Endothelial cell of umbilical vein (primary cell): ENCODE measurements at regions not wholly inside any gene's neighbourhood (a gene's known extent, or its start where the extent isn't known, plus 50 kb on each side); places are given as distances from the start of the nearest gene placed in this dataset.

Experiments used
- BruUV-seq: library from RNA; stranded (reverse); fragments of 400-500 nt; replicated peaks from 2 replicates; lab custom pipeline; 2021; lab: Mats Ljungman, UMichigan
- CTCF ChIA-PET: fragments of 300-600, 350-600 bp; sonication (Branson Sonifier 250); formaldehyde crosslinking; loops from one replicate; lab custom pipeline; 2021; ENCODE audit warnings: antibody characterized with exemption, inconsistent platforms; lab: Charles Lee
- POLR2A ChIA-PET: fragments of 300-600, 350-600 bp; sonication (Branson Sonifier 250); formaldehyde crosslinking; loops from one replicate; lab custom pipeline; 2021; ENCODE audit warnings: antibody characterized with exemption, inconsistent platforms; lab: Charles Lee
- DNase-seq: peaks from one replicate; pipeline ENCODE4 v3.0.0-alpha.2; 2011; ENCODE audit warnings: low read depth, low spot score
- FAIRE-seq: peaks from 2 replicates; lab custom pipeline; 2011; peaks lifted over from hg19 to GRCh38; lab: Jason Lieb, UNC
- H2AFZ ChIP-seq: 2 replicates; pipeline ENCODE4 v1.6.0; 2012; ENCODE audit warnings: low read depth, low read length, control low read depth, inconsistent platforms
- H3K27ac ChIP-seq: 2 replicates; pipeline ENCODE4 v1.5.1; 2011; ENCODE audit warnings: low read depth, mild to moderate bottlenecking, control low read depth, low read length, moderate library complexity; ENCODE audit not compliant: insufficient read depth
- H3K27me3 ChIP-seq, 2 experiments: 2 replicates each; pipeline versions ENCODE4 v1.6.0 to v1.6.1; 2011; ENCODE audit warnings: low read length in 2 of 2, mixed read lengths in 1 of 2; ENCODE audit not compliant: control insufficient read depth in 2 of 2, insufficient read depth in 2 of 2
- H3K36me3 ChIP-seq, 2 experiments: 2 replicates in 1 of 2; 3 replicates in 1 of 2; pipeline ENCODE4 v1.5.1; 2011; ENCODE audit warnings: low read length in 2 of 2, mild to moderate bottlenecking in 1 of 2, moderate library complexity in 1 of 2; ENCODE audit not compliant: control insufficient read depth in 2 of 2, insufficient read depth in 2 of 2; ENCODE audit errors: extremely low read depth in 1 of 2
- H3K4me1 ChIP-seq: 3 replicates; pipeline ENCODE4 v1.5.1; 2011; ENCODE audit warnings: mild to moderate bottlenecking, low read length; ENCODE audit not compliant: control insufficient read depth, insufficient read depth; ENCODE audit errors: extremely low read depth
- H3K4me2 ChIP-seq: 2 replicates; pipeline ENCODE4 v1.6.1; 2011; ENCODE audit warnings: low read length, control low read depth, mixed read lengths; ENCODE audit not compliant: insufficient read depth
- H3K4me3 ChIP-seq, 3 experiments: fragments of 200-600 bp in 1 of 3; sonication (generic), shearing (Covaris generic) in 1 of 3; replicated peaks in 1 of 3; 2 replicates each; pipeline ENCODE4 v1.5.1; 2011 to 2016; ENCODE audit warnings: control low read depth in 3 of 3, low read length in 3 of 3, mild to moderate bottlenecking in 2 of 3, inconsistent platforms in 1 of 3, low read depth in 1 of 3, moderate library complexity in 1 of 3; ENCODE audit not compliant: insufficient read depth in 1 of 3
- H3K79me2 ChIP-seq: 2 replicates; pipeline ENCODE4 v1.6.0; 2012; ENCODE audit warnings: low read length, inconsistent platforms; ENCODE audit not compliant: control insufficient read depth, insufficient read depth
- H3K9ac ChIP-seq: replicated peaks from 2 replicates; pipeline ENCODE3; 2011; ENCODE audit warnings: low read length, control low read depth; ENCODE audit not compliant: insufficient read depth; ENCODE audit errors: extremely low read depth
- H3K9me1 ChIP-seq: replicated peaks from 3 replicates; pipeline ENCODE4 v1.6.0; 2011; ENCODE audit warnings: mild to moderate bottlenecking, low read length; ENCODE audit not compliant: control insufficient read depth, insufficient read depth; ENCODE audit errors: extremely low read depth
- H3K9me3 ChIP-seq: replicated peaks from 2 replicates; pipeline ENCODE4 v1.5.1; 2012; ENCODE audit warnings: low read length, inconsistent platforms; ENCODE audit not compliant: control insufficient read depth, insufficient read depth
- H4K20me1 ChIP-seq: replicated peaks from 2 replicates; pipeline ENCODE3; 2011; ENCODE audit warnings: mild to moderate bottlenecking, low read length; ENCODE audit not compliant: control insufficient read depth, insufficient read depth; ENCODE audit errors: extremely low read depth
- EZH2 ChIP-seq: IDR thresholded peaks from 2 replicates; pipeline ENCODE4 v1.6.1; 2012; ENCODE audit warnings: borderline replicate concordance, low read depth, mild to moderate bottlenecking, moderate library complexity, low read length, inconsistent platforms; ENCODE audit not compliant: severe bottlenecking
- FOS ChIP-seq: IDR thresholded peaks from 2 replicates; pipeline ENCODE4 v1.6.1; 2011; ENCODE audit warnings: mild to moderate bottlenecking, low read length, moderate library complexity, borderline replicate concordance; ENCODE audit not compliant: insufficient read depth
- GATA2 ChIP-seq: IDR thresholded peaks from 2 replicates; pipeline ENCODE4 v1.7.0; 2011; ENCODE audit warnings: low read depth, mild to moderate bottlenecking, moderate library complexity, mixed read lengths, low read length; ENCODE audit not compliant: insufficient read length, insufficient read depth
- JUN ChIP-seq: IDR thresholded peaks from 2 replicates; pipeline ENCODE4 v1.6.1; 2011; ENCODE audit warnings: borderline replicate concordance, low read depth; ENCODE audit not compliant: insufficient read length, insufficient read depth
- MAX ChIP-seq: IDR thresholded peaks from 2 replicates; pipeline ENCODE4 v1.6.1; 2011; ENCODE audit not compliant: insufficient read depth, insufficient read length
- MYC ChIP-seq: IDR thresholded peaks from one replicate; pipeline ENCODE4 v1.6.1; 2011; ENCODE audit warnings: mild to moderate bottlenecking, low read depth, low read length
- POLR2A ChIP-seq: IDR thresholded peaks from 2 replicates; pipeline ENCODE4 v1.6.1; 2012; ENCODE audit warnings: low read depth, mild to moderate bottlenecking, control low read depth, low read length
- POLR2AphosphoS5 ChIP-seq: IDR thresholded peaks from 2 replicates; pipeline ENCODE4 v1.6.1; 2012; ENCODE audit warnings: low read depth, mild to moderate bottlenecking, control low read depth, low read length, moderate library complexity; ENCODE audit not compliant: insufficient read depth
- dilution Hi-C: fragments of 300-500 bp; cut with MboI; formaldehyde crosslinking; loops from one replicate; pipeline ENCODE4 v1.15.0; 2019; ENCODE audit warnings: low sequenced_read_pairs; ENCODE audit not compliant: extremely low pct_ligation_motif_present
- intact Hi-C: fragments of 100-400 bp; cut with micrococcal nuclease; formaldehyde crosslinking; loops from one replicate; pipeline ENCODE4 v1.10.0; 2022
- TF ChIP-seq, protein P1 (sequence below), 2 donors: IDR thresholded peaks; 1 replicate in 1 of 2; 2 replicates in 1 of 2; pipeline ENCODE4 v1.5.1; 2011; ENCODE audit warnings: low read length in 2 of 2, mild to moderate bottlenecking in 2 of 2, moderate library complexity in 2 of 2, control low read depth in 1 of 2, inconsistent platforms in 1 of 2, low read depth in 1 of 2; ENCODE audit not compliant: insufficient read depth in 1 of 2; ENCODE audit errors: extremely low read depth in 1 of 2

GRCh38 chr13:109485136-109485794 lies 301.1 kb downstream of the IRS2 start:
- H3K9me3 ChIP-seq: no peaks in the 10 kb centered on the region
- no peaks in the 10 kb centered on the region for H4K20me1 ChIP-seq
- H3K36me3 ChIP-seq: no peaks in the 10 kb centered on the region
- DNase-seq: no peak
- no peak overlapping the region for H3K27ac ChIP-seq
- no peaks in the 10 kb centered on the region for H3K4me1 ChIP-seq
- H2AFZ ChIP-seq: no peak overlapping the region
- intact Hi-C loops (loop anchor here (10.0 kb wide), 1 partner anchor 340 kb away; no protein-coding TSS in a partner anchor), dilution Hi-C loops (no loop called here)
- no peak overlapping the region for H3K4me2 ChIP-seq
- TF ChIP-seq MYC: no peak
- TF ChIP-seq POLR2A: no peak
- TF ChIP-seq MAX: no peak
- TF ChIP-seq POLR2AphosphoS5: no peak
- TF ChIP-seq GATA2: no peak
- no peak for TF ChIP-seq JUN
- no peak for TF ChIP-seq FOS
- TF ChIP-seq, protein P1, sequence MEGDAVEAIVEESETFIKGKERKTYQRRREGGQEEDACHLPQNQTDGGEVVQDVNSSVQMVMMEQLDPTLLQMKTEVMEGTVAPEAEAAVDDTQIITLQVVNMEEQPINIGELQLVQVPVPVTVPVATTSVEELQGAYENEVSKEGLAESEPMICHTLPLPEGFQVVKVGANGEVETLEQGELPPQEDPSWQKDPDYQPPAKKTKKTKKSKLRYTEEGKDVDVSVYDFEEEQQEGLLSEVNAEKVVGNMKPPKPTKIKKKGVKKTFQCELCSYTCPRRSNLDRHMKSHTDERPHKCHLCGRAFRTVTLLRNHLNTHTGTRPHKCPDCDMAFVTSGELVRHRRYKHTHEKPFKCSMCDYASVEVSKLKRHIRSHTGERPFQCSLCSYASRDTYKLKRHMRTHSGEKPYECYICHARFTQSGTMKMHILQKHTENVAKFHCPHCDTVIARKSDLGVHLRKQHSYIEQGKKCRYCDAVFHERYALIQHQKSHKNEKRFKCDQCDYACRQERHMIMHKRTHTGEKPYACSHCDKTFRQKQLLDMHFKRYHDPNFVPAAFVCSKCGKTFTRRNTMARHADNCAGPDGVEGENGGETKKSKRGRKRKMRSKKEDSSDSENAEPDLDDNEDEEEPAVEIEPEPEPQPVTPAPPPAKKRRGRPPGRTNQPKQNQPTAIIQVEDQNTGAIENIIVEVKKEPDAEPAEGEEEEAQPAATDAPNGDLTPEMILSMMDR (IDR thresholded peaks at IDR 0.05; ENCODE audit: extremely low read depth in 1 of 2, insufficient read depth in 1 of 2, low read depth in 1 of 2, low read length in 2 of 2): no peak
- no peak for TF ChIP-seq EZH2
- no TSS peak for BruUV-seq
- no peaks in the 10 kb centered on the region for H3K9me1 ChIP-seq
- no peak overlapping the region for H3K4me3 ChIP-seq
- H3K9ac ChIP-seq: no peak overlapping the region
- H3K79me2 ChIP-seq: no peaks in the 10 kb centered on the region
- no peaks in the 10 kb centered on the region for H3K27me3 ChIP-seq
- FAIRE-seq: no peak
- POLR2A ChIA-PET: no interaction called here
- CTCF ChIA-PET: interaction anchor here (1.1 kb wide), 1 partner anchor 11 kb away, joined by 4 read pairs; no protein-coding TSS in a partner anchor
